T1000 (cell line): ENCODE measurements at regions not wholly inside any gene's neighbourhood (a gene's known extent, or its start where the extent isn't known, plus 50 kb on each side); places are given as distances from the start of the nearest gene placed in this dataset.
"Not testable (repeated sequence)": the region's sequence is repeated elsewhere in the genome, so short reads cannot be mapped to it uniquely, and the experiment has no call there.

Experiments used
- DNase-seq: peaks from one replicate; lab custom pipeline; 2025; ENCODE audit warnings: mixed read lengths; lab: John Stamatoyannopoulos, UW

DNA sequence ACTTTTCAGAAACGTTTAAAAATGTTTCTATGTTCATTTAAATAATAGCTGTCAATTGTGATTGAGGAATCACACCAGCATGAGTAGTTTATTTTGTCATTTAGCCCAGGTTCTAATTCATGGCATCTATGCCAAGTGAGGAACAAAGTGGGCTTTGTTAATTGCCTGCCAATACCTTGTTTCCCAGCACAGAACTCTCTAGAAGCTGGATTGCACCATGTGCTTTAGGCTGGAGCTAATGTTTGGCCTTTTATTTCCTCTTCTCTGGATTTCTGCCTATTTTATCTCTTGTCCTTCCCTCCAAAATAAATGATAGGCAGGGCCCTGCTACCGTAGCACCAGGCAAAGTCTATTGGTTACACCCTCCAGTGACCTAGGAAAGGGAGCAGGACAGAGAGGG is 109.9 kb upstream of the ITGB1 start:
- DNase-seq: no peak

DNA sequence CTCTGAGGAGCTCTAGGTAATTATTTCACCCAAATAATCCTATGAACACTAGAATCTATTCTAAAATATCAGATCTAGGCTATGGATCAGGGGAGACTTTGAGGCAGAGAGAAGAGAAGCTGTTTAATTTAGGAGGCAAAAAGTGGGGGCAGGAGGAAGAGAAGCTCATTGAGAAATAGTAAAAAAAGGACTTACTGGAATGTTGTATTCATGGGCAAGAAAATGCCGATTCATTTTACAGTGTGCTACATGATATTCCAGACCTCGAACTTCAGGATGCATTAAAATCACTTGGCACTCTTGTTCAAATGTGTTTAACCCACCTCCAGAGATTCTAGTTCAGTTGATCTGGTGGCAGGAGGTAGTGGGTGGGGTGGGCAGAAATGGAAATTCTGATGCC is 109.5 kb upstream of the ITGB1 start:
- DNase-seq: no peak

DNA sequence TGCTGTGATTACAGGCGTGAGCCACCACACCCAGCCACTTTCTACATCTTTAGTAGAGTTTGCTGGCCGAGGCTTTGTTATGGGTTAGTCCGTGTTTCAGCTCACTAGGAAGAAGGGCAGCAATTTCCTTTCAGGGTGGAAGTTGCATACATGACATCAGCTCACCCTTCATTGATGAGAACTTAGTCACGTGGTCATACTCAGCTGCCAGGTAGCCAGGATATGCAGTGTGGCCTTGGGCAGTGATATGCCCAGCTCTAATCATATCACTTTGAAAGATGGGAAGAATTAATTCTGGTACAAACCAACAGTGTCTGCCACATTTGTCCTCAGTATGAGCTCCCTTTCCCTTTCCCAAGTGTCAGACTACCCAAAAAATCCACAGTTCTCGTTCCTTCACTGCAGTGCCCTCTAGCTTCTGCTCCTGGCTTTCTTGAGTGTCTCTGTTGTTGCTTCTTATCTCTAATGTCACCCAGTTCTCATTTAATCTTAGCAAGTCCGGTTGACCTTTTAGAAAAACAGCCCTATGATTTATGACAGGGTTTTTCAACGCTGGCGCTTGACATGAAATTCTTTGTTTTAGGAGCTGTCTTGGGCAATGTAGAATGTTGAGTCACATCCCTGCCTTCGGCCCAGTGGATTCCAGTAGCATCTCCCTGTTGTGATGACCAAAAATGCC is 108.7 kb upstream of the ITGB1 start:
- no peak for DNase-seq

DNA sequence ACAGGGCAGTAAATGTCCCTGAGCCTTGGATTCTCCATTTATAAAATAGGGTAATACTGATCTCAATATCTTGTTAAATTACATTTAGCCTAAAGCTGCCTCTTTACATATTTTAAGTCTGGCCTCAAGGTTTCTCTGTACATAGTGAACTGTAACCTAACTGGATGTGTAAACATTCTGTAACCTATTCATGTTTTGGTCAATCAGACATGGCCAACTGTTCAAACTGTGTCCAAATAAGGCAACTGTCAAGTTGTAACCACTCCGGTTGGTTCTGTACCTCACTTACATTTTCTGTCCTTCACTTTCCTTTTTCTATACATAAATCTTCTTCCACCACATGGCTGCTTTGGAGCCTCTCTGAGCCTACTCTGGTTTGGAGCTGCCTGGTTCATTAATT is 107.1 kb upstream of the ITGB1 start:
- DNase-seq: no peak

DNA sequence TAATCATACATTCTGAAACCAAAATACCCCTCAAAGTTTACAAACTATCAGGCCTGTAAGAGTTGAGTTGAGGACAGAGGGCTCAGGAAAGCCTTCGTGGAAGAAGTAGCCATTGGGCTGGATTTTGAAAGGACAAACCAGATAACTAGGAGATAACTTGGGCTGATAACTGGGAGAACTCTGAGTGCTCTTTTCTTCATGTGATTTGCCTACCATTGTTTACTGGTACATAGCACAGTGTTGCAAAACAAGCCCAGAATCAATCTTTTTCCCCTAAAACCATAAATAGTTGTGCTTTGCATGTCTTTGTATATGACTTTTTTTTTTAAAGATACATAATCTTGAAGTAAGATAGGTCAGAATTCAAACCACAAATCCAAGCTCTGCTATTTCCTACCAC is 106.7 kb upstream of the ITGB1 start:
- no peak for DNase-seq

DNA sequence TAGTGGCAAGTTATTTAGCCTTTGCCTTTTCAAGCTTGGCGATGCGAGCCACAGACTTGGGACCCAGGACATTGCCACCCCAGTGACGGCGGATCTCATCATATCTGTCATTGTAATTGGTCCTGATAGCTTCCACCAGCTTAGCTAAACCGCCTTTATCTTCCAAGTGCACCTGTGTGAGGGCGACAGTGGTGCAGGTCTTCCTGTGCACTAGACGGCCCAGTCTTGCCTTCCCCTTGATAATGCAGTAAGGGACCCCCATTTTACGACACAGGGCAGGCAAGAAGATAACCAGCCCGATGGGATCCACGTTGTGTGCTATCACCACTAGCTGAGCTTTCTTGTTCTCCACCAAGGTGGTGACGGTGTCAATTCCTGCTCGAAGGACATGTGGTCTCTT is 99.6 kb upstream of the ITGB1 start:
- DNase-seq: no peak

DNA sequence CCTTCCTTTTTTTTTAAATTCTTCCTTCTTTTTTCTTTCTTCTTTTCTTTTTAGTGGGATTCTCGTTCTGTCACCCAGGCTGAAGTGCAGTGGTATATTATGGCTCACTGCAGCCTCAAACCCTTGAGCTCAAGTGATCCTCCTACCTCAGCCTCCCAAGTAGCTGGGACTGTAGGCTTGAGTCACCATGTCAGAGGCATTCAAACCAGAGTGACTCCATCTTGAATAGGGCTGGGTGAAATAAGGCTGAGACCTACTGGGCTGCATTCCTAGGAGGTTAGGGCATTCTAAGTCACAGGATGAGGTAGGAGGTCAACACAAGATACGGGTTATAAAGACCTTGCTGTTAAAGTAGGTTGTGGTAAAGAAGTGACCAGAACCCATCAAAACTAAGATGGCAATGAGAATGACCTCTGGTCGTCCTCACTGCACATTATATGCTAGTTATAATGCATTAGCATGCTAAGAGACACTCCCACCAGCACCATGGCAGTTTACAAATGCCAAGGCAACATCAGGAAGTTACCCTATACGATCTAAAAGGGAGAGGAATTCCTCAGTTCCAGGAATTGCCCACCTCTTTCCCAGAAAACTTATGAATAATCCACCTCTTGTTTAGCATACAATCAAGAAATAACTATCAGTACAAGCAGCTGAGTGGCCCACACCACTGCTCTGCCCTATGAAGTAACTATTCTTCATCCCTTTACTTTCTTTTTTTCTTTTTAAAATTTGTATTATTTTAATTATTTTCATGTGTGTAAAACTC is 99.0 kb upstream of the ITGB1 start:
- no peak for DNase-seq

DNA sequence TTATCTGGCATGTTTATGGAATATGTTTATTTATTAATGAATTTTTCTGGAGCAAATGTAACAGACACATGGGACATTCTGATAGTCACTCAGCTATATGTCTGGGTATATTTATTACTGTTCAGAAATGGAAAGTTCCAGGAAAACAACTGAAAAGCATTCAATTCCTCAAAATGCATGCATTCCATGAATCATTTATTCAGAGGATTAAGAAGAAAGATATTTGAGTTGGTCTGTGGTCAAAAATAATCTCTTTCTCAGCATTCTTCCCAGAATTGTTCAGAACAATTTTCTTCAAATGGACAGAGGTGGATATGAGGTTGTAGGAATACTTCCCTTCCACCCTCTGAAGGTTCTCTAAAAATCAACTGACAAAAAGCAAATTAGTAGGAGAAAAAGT is 97.6 kb upstream of the ITGB1 start:
- no peak for DNase-seq

DNA sequence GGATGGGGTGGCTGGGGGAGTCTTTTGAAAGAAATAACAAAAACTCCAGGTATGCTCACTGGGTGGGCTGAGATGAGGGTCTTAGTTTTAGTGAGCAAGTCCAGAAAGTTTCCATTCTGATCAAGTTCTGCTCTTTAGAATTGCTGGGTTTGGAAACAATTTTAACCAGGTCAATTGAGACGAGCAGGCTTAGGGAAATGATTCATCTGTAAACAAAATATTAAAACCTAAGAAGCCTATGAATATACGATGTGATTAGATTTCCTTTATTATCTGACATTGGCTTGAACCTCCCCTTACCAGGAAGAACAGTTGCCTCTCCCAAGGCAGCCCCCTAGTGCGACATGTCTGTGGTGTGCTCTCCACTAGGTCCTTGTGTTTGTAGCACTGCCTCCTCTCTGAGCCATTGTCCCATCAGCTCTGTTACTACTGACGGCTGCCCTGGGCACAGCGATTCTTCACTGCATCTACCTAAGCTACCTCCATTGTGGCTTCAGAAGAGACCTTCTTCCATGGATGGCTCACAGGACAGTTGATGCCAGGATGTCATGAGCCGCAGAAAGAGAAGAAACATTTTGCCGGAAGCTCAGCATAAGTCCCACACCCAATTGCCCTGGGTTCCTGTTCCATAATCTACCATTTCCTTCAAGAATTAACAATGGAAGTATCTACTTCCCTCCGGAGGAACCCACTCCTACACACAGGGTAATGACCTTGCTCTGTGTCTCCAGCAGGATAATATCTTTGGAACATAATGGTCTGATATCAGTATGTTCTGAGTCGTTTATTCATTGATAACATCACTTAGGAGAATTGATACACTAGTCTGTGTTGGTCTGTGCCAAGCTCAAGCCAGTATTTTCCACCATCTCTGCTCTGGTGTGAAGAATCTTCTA is 95.1 kb upstream of the ITGB1 start:
- no peak for DNase-seq

DNA sequence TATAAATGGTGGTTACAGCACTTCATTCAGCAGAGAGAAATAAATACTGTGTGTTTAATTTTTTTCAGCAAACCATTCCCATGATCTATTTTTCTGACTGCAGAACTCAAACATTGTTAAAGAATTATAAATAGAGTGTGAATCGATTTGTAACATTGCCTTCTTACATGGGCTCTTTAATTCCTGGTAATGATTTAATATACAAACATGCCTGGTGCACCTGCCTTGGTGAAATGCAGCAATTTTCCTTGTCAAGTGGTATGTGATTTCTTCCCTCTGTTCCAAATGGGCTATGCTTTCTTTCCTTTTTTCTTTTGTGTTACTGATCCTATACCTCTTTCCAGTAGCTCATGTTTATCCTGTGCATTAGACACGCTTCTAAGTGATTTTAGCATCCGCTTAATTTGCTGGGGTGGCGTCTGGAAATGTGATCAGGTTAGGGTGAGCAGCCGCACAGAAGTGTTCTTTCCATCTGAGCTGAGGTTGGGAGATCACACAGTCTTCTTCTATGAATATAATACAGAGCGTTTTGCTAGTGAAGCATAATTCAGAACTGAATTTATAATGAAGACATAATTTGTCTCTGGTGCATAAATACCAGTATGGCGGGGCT is 94.3 kb upstream of the ITGB1 start:
- no peak for DNase-seq

DNA sequence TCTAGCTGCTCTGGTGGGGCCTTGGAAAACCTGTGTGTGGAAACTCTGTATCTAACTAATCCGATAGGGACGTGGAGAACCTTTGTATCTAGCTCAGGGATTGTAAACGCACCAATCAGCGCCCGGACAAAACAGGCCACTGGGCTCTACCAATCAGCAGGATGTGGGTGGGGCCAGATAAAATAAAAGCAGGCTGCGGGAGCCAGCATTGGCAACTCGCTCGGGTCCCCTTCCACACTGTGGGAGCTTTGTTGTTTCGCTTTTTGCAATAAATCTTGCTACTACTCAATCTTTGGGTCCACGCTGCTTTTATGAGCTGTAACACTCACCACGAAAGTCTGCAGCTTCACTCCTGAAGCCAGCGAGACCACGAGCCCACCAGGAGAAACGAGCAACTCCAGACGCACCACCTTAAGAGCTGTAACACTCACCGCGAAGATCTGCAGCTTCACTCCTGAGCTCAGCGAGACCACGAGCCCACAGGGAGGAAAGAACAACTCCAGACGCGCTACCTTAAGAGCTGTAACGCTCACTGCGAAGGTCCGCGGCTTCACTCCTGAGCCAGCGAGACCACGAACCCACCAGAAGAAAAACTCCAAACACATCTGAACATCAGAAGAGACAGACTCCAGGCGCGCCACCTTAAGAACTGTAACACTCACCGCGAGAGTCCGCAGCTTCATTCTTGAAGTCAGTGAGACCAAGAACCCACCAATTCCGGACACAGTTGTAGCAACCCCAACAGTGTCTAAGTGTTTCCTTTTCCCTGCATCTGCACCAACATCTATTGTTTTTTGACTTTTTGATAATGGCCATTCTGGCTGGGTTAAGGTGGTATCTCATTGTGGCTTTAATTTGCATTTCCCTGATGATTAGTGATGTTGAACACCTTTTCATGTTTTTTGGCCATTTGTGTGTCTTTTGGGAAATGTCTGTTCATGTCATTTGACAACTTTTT is 92.2 kb upstream of the ITGB1 start:
- not testable (repeated sequence) for DNase-seq

DNA sequence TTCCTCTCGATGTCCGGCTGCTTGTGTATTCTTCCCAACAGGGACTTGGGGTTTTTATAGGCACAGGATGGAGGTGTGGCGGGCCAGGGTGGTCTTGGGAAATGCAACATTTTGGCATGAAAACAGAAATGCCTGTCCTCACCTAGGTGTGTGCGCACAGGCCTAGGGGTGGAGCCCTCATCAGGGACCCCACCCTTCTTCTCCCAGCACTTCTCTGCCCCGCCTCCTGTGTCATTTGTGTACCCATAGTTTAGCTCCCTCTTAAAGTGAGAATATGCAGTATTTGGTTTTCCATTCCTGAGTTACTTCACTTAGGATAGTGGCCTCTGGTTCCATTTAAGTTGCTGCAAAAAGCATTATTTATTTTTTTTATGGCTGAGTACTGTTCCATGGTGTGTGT is 90.2 kb upstream of the ITGB1 start:
- DNase-seq: no peak

DNA sequence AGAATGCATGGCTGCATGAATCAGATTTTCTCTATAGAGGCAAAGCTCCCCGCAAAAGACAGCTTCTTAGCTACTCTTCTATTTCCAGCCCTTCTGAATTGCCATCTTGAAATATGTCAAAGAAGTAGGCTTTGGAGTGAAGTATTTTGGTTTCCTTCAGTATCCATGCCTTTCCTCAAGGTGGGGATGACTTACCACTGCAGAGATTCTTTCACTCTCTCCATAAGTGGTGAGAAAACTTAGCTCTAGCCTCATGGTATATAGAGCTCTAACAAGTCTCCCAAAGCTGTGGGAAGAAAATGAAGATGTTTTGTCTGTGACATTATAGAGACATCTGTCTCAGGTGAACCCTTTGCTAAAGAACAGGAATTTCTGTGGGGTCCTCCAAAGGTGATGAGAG is 89.6 kb upstream of the ITGB1 start:
- no peak for DNase-seq

DNA sequence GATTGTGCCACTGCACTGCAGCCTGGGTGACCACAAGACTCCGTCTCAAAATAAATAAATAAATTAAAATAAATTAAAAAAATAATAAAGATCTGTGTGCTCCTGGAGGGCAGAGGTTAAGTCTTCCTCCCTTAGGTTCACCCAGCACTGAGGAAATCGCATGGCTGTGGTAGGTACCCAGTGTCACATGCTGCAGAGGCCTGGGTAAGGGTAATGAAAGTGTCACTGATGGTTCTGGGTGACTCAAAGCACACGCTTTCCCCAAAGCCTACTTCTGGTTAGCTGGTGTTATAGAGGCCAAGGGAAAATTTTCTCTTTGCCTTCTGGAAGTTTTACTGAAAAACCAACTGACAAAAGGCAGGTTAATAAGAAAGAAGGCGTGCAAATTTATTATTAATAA is 88.8 kb upstream of the ITGB1 start:
- no peak for DNase-seq

DNA sequence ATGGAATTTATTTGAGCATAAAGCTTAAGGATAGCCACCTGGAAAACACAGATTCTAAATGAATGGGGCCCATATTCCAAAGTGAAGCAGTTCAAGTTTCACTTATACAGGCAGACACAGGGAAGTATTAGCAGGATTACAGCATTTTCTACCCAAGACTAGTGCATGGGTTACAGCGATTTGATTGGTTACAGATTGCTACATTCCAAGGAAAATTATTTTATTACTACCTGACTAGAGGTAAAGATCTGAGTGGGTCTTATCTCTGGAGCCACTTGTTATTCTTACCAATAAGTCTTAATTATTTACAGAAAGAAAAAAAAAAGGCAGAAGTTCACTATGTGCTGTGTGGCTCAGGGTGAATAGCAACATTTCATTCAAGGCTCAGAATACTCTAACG is 87.4 kb upstream of the ITGB1 start:
- no peak for DNase-seq

DNA sequence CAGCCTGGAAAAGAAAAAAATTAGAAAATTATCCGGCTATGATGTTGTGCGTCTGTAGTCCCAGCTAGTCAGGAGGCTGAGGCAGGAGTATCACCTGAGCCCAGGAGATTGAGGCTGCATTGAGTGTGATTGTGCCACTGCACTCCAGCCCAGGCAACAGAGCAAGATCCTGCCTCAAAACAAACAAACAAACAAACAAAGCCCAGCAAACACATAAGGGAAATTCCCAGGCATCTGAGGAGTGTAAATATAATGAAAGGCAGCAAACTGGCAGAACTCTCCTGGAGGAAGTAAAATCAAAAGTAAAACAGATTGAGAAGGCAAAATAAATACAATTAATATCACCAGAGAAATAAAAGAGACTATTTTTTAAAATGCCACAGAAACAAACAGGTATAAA is 84.5 kb upstream of the ITGB1 start:
- DNase-seq: no peak

DNA sequence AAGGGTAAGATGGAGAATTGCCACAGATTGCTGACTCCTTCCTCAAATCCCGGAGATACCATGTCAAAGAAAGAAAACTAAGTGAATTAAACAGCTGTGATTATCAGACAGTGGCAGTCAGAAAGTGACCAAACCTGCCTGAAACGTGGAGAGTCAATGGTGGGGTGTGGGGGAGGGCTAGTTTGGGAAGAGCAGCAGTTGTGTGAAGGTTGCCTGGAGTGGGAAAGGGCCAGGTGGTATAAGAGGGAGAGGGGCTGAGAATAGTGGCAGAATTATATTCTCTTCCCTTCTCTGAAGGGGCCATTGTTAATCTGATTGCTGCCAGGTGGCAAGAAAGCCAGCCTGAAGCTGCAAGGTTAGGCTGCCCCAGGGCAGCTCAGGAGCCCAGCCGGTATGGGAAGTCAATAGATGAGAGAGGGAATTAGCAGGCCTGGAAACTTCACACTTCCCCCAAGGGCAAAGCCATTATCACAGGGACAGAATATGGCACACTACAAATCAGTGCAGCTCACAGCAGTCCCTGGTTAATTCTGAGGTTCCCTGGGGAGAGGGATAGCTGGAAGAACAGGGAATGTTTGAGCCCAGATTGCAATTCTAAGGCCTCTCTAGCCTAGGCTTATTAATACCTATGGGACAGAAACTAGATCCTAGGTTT is 83.9 kb upstream of the ITGB1 start:
- DNase-seq: no peak

DNA sequence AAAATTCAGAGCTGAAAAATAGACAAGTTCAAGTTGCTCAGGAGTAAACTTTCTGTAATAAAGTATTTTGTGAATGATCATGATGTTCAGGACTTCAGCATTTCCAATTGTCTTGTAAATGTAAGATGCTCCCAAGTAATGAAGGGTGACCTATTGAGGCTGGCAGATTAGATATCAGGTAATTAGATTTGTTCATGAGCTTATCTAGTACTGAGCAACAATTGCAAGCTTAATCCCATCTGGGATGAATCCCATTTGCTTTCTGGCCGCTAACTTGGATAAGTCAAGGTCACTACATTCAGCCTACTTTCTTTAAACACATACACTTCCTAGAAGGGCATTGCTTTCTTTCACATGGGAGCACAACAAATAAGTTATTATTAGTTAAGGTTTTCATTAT is 82.4 kb upstream of the ITGB1 start:
- no peak for DNase-seq

DNA sequence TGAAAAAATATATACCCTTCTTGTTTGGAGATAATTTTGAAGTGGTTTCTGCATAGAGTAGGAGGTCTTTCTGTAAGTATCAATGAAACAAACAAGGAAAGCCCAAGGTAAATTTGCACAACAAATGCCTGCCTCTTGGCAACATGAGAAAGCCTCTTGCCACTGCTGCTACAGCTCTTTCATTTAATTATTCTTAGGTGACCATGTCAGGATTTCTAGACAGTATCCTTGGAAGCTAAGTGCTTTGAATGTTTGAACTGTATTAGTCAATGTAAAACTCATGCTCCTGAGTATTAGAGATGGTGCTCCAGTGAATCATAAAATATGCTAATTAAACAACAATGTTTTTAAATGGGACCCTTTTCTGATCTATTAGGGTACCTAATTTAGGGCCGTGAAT is 81.2 kb upstream of the ITGB1 start:
- DNase-seq: no peak

DNA sequence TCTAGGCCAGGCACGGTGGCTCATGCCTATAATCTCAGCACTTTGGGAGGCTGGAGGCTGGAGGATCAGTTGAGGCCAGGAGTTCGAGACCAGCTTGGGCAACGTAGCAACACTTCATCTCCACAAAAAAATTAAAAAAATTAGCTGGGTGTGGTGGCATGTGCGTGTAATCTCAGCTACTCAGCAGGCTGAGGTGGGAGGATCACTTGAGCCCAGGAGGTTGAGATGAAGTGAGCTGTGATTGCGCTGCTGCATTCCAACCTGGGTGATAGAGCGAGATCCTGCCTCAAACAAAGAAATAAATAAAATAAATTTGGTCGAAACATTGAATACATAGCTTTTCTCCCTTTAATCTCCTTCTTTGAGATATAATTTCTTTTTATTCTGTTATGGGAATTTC is 80.6 kb upstream of the ITGB1 start:
- DNase-seq: no peak

DNA sequence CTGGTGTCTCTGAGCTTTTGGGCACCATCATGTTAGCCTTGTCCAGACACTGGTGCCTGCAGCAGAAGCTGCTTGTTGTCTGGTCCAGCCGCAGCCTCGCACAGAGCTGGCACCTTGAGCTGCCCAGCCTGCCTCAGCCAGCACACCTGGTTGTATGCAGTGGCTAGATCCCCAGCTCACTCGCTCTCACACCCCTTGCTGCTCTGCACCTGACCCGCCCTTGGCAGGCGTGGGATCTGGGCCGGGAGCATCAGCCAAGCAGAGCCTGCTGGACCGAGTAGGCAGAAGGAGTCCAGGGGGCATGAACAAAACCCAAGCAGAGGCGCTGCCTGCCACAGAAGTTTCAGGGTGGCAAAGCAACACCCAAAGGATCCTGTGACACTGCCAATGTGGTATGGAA is 79.7 kb upstream of the ITGB1 start:
- no peak for DNase-seq
